ENCODE measurements at regions not wholly inside any gene's neighbourhood (a gene's known extent, or its start where the extent isn't known, plus 50 kb on each side); places are given as distances from the start of the nearest gene placed in this dataset.

DNA sequence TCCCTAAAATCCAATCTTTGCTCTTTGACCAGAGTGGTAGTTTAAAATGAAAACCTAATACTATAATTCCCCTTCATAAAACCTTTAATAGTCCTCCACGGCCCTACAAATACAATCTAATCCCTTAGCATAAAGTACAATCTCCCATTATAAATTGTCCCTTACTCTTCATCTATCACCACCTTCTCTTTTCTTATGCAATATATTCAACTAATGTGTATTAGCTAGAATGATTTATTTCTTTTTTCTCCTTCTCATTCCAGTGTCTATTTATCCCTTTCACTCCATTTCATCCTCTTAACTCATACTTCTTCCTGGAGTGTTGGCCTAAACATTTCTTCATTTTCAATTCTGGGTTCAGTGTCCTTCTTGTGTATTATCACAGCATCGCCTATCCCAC is 872.1 kb upstream of the PCDH20 start:
- Histone ChIP-seq H3K4me2 (ENCODE audit: low read depth, low read length) (no peak overlapping the region), H3K4me3 (ENCODE audit: low read length) (no peak overlapping the region), H3K9ac (ENCODE audit: low read length) (no peak overlapping the region), H3K27me3 (replicated peaks; ENCODE audit: insufficient read depth, low read length) (no peaks in the 10 kb centered on the region), H2AFZ (ENCODE audit: low read length) (no peak overlapping the region), H3K4me1 (ENCODE audit: low read length) (no peaks in the 10 kb centered on the region), H4K20me1 (ENCODE audit: insufficient read depth, low read length) (no peaks in the 10 kb centered on the region), H3K9me3 (replicated peaks; ENCODE audit: insufficient read depth, low read length) (no peaks in the 10 kb centered on the region), H3K9me2 (replicated peaks; ENCODE audit: insufficient read depth, low read length) (no peaks in the 10 kb centered on the region), H3K36me3 (replicated peaks; ENCODE audit: insufficient read depth, low read length) (no peaks in the 10 kb centered on the region), H3K79me2 (ENCODE audit: low read length) (no peaks in the 10 kb centered on the region), H3F3A (ENCODE audit: insufficient read depth, low read length) (no peaks in the 10 kb centered on the region), H3K27ac (ENCODE audit: low read length) (no peak overlapping the region)
- TF ChIP-seq EZH2phosphoT487 (IDR thresholded peaks at IDR 0.05; ENCODE audit: low read length) (no peak), EZH2 (optimal IDR thresholded peaks at IDR 0.05; ENCODE audit: low read depth, low read length) (no peak)
- TF ChIP-seq, protein P1, sequence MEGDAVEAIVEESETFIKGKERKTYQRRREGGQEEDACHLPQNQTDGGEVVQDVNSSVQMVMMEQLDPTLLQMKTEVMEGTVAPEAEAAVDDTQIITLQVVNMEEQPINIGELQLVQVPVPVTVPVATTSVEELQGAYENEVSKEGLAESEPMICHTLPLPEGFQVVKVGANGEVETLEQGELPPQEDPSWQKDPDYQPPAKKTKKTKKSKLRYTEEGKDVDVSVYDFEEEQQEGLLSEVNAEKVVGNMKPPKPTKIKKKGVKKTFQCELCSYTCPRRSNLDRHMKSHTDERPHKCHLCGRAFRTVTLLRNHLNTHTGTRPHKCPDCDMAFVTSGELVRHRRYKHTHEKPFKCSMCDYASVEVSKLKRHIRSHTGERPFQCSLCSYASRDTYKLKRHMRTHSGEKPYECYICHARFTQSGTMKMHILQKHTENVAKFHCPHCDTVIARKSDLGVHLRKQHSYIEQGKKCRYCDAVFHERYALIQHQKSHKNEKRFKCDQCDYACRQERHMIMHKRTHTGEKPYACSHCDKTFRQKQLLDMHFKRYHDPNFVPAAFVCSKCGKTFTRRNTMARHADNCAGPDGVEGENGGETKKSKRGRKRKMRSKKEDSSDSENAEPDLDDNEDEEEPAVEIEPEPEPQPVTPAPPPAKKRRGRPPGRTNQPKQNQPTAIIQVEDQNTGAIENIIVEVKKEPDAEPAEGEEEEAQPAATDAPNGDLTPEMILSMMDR (IDR thresholded peaks at IDR 0.05; ENCODE audit: low read length), result no peak
- DNase-seq, result no peak

- Histone ChIP-seq H4K20me1 (ENCODE audit: insufficient read depth, low read length) (no peaks in the 10 kb centered on the region), H3K9ac (ENCODE audit: low read length) (no peak overlapping the region), H3F3A (ENCODE audit: insufficient read depth, low read length) (no peaks in the 10 kb centered on the region), H2AFZ (ENCODE audit: low read length) (no peak overlapping the region), H3K4me1 (ENCODE audit: low read length) (no peaks in the 10 kb centered on the region), H3K36me3 (replicated peaks; ENCODE audit: insufficient read depth, low read length) (no peaks in the 10 kb centered on the region), H3K9me3 (replicated peaks; ENCODE audit: insufficient read depth, low read length) (no peaks in the 10 kb centered on the region), H3K27ac (ENCODE audit: low read length) (no peak overlapping the region), H3K4me3 (ENCODE audit: low read length) (no peak overlapping the region), H3K4me2 (ENCODE audit: low read depth, low read length) (no peak overlapping the region), H3K9me2 (replicated peaks; ENCODE audit: insufficient read depth, low read length) (no peaks in the 10 kb centered on the region), H3K27me3 (replicated peaks; ENCODE audit: insufficient read depth, low read length) (no peaks in the 10 kb centered on the region), H3K79me2 (ENCODE audit: low read length) (no peaks in the 10 kb centered on the region)
- TF ChIP-seq, protein P1 (IDR thresholded peaks at IDR 0.05; ENCODE audit: low read length), result no peak
- TF ChIP-seq EZH2 (optimal IDR thresholded peaks at IDR 0.05; ENCODE audit: low read depth, low read length) (no peak), EZH2phosphoT487 (IDR thresholded peaks at IDR 0.05; ENCODE audit: low read length) (no peak)
- peak; percentile 33 for DNase-seq
Measured at GRCh38 chr13:62280590-62280989, 864.9 kb upstream of the PCDH20 start.

GRCh38 chr13:62278271-62278670 is 862.6 kb upstream of the PCDH20 start:
- no peaks in the 10 kb centered on the region for H3K27me3 ChIP-seq (replicated peaks; ENCODE audit: insufficient read depth, low read length)
- H3K9ac ChIP-seq (ENCODE audit: low read length), result no peak overlapping the region
- DNase-seq, result no peak
- H3K4me3 ChIP-seq (ENCODE audit: low read length), result no peak overlapping the region
- no peaks in the 10 kb centered on the region for H3K9me2 ChIP-seq (replicated peaks; ENCODE audit: insufficient read depth, low read length)
- H4K20me1 ChIP-seq (ENCODE audit: insufficient read depth, low read length), result no peaks in the 10 kb centered on the region
- H2AFZ ChIP-seq (ENCODE audit: low read length), result no peak overlapping the region
- no peaks in the 10 kb centered on the region for H3F3A ChIP-seq (ENCODE audit: insufficient read depth, low read length)
- H3K36me3 ChIP-seq (replicated peaks; ENCODE audit: insufficient read depth, low read length), result no peaks in the 10 kb centered on the region
- no peak overlapping the region for H3K27ac ChIP-seq (ENCODE audit: low read length)
- H3K79me2 ChIP-seq (ENCODE audit: low read length), result no peaks in the 10 kb centered on the region
- H3K4me2 ChIP-seq (ENCODE audit: low read depth, low read length), result no peak overlapping the region
- TF ChIP-seq EZH2phosphoT487 (IDR thresholded peaks at IDR 0.05; ENCODE audit: low read length), result no peak
- TF ChIP-seq, protein P1 (IDR thresholded peaks at IDR 0.05; ENCODE audit: low read length), result no peak; the same call in 1 of the 2 replicates
- H3K9me3 ChIP-seq (replicated peaks; ENCODE audit: insufficient read depth, low read length), result no peaks in the 10 kb centered on the region
- no peaks in the 10 kb centered on the region for H3K4me1 ChIP-seq (ENCODE audit: low read length)

Data from MM.1S (cell line).